BJ (cell line): ENCODE measurements at regions not wholly inside any gene's neighbourhood (a gene's known extent, or its start where the extent isn't known, plus 50 kb on each side); places are given as distances from the start of the nearest gene placed in this dataset.

Experiments used
- CTCF ChIA-PET: fragments of 350-600 bp; formaldehyde crosslinking; extraction: SDS; loops from one replicate; lab custom pipeline; 2021; ENCODE audit warnings: antibody characterized with exemption, inconsistent platforms; lab: Yijun Ruan, JAX
- POLR2A ChIA-PET: fragments of 300-600 bp; sonication (Branson Sonifier 250); formaldehyde crosslinking; extraction: SDS; loops from one replicate; lab custom pipeline; 2021; ENCODE audit warnings: antibody characterized with exemption; lab: Charles Lee
- DNase-seq: peaks from one replicate; pipeline ENCODE4 v3.0.0-alpha.2; 2011; ENCODE audit warnings: low read depth
- H3K27me3 ChIP-seq: 2 replicates; pipeline ENCODE4 v1.6.0; 2011; ENCODE audit warnings: low read length; ENCODE audit not compliant: control insufficient read depth, insufficient read depth
- H3K36me3 ChIP-seq: 2 replicates; pipeline ENCODE4 v1.5.1; 2011; ENCODE audit warnings: low read length; ENCODE audit not compliant: control insufficient read depth, insufficient read depth
- H3K4me3 ChIP-seq: 2 replicates; pipeline ENCODE4 v1.5.1; 2011; ENCODE audit warnings: low read depth, mild to moderate bottlenecking, control low read depth, low read length
- CTCF ChIP-seq: IDR thresholded peaks from 2 replicates; pipeline ENCODE4 v1.5.1; 2011; ENCODE audit warnings: low read depth, mild to moderate bottlenecking, control low read depth, inconsistent platforms, low read length, moderate library complexity; ENCODE audit not compliant: insufficient read depth

GRCh38 chr2:16170675-16171424 lies 230.5 kb downstream of the MYCN start:
- no peak for DNase-seq
- ChIA-PET POLR2A (no interaction called here), CTCF (no interaction called here)
- no peaks in the 10 kb centered on the region for H3K27me3 ChIP-seq
- no peaks in the 10 kb centered on the region for H3K36me3 ChIP-seq
- no peak overlapping the region for H3K4me3 ChIP-seq
- TF ChIP-seq CTCF = no peak

GRCh38 chr2:16169381-16169960 lies 229.1 kb downstream of the MYCN start:
- Histone ChIP-seq H3K27me3 (no peaks in the 10 kb centered on the region), H3K4me3 (no peak overlapping the region), H3K36me3 (no peaks in the 10 kb centered on the region)
- ChIA-PET POLR2A (no interaction called here), CTCF (interaction anchor here (0.7 kb wide), 1 partner anchor 66 kb away, joined by 3 read pairs; no protein-coding TSS in a partner anchor)
- no peak for DNase-seq
- TF ChIP-seq CTCF = no peak

- ChIA-PET POLR2A (no interaction called here), CTCF (no interaction called here)
- H3K36me3 ChIP-seq = no peaks in the 10 kb centered on the region
- no peak overlapping the region for H3K4me3 ChIP-seq
- DNase-seq = no peak
- no peak for TF ChIP-seq CTCF
- H3K27me3 ChIP-seq = no peaks in the 10 kb centered on the region
Observed at GRCh38 chr2:16168506-16169264, 228.3 kb downstream of the MYCN start.

- no peaks in the 10 kb centered on the region for H3K36me3 ChIP-seq
- CTCF ChIA-PET = no interaction called here
- H3K4me3 ChIP-seq = no peak overlapping the region
- DNase-seq = no peak
- no peaks in the 10 kb centered on the region for H3K27me3 ChIP-seq
- POLR2A ChIA-PET = no interaction called here
- TF ChIP-seq CTCF = no peak
Observed at GRCh38 chr2:16167870-16168426, 227.6 kb downstream of the MYCN start.

GRCh38 chr2:16167451-16167861 lies 227.1 kb downstream of the MYCN start:
- no peak for TF ChIP-seq CTCF
- ChIA-PET POLR2A (no interaction called here), CTCF (no interaction called here)
- Histone ChIP-seq H3K27me3 (no peaks in the 10 kb centered on the region), H3K36me3 (no peaks in the 10 kb centered on the region), H3K4me3 (no peak overlapping the region)
- DNase-seq = no peak
